ENCODE measurements at regions not wholly inside any gene's neighbourhood (a gene's known extent, or its start where the extent isn't known, plus 50 kb on each side); places are given as distances from the start of the nearest gene placed in this dataset.
"Not testable (repeated sequence)": the region's sequence is repeated elsewhere in the genome, so short reads cannot be mapped to it uniquely, and the experiment has no call there.

DNA sequence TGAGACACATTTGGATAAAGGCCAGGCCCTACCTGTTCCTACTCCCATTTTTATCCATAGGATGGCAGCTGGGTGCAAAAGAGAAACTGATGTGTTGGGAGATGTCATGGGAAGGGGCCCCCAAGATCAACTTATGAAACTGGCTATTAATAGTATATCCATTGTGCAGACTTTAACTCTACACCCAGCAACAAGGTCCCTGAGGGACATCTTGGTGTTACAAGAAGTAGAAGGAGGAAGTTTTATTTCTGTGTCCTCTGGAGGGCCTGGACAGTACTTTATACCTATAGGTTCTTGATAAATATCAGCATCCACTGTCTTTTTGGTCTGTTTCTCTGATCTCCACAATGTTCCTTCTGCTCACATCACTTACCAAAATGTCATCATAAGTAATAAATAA, 84.6 kb downstream of the BTG1 start:
- DNase-seq (ENCODE audit: low read depth), result no peak

GRCh38 chr12:92059960-92060359, 85.7 kb downstream of the BTG1 start:
- DNase-seq (ENCODE audit: low read depth), result peak; percentile 60

- no peak for DNase-seq (ENCODE audit: low read depth)
Observed at GRCh38 chr12:92058664-92059063, 87.0 kb downstream of the BTG1 start.

- DNase-seq (ENCODE audit: low read depth), result not testable (repeated sequence)
Observed at GRCh38 chr12:92056756-92057155, 88.9 kb downstream of the BTG1 start.

GRCh38 chr12:92056290-92056689, 89.4 kb downstream of the BTG1 start:
- no peak for DNase-seq (ENCODE audit: low read depth)

GRCh38 chr12:92055877-92056276, 89.8 kb downstream of the BTG1 start:
- no peak for DNase-seq (ENCODE audit: low read depth)

DNA sequence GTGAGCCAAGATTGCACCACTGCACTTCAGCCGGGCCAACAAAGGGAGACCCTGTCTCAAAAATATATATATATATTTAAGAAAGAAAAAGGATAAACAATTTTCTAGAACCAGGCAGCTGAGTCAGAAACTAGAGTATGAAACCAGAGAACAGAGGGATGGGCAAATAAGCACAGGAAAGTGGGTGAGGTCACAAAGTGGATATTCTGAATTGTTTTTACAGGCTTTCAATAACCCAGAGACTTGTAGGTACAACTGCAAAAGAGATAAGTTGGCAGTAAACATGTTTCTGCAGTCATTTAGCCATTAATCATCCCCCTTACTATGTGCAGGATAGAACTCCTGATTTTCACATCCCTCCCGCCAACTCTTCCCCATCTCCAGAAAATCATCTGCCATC, 94.2 kb downstream of the BTG1 start:
- no peak for DNase-seq (ENCODE audit: low read depth)

- DNase-seq (ENCODE audit: low read depth), result no peak
Observed at GRCh38 chr12:92049403-92049802, 96.2 kb downstream of the BTG1 start.

- DNase-seq (ENCODE audit: low read depth), result no peak
Observed at GRCh38 chr12:92047393-92047826, 98.2 kb downstream of the BTG1 start.

DNA sequence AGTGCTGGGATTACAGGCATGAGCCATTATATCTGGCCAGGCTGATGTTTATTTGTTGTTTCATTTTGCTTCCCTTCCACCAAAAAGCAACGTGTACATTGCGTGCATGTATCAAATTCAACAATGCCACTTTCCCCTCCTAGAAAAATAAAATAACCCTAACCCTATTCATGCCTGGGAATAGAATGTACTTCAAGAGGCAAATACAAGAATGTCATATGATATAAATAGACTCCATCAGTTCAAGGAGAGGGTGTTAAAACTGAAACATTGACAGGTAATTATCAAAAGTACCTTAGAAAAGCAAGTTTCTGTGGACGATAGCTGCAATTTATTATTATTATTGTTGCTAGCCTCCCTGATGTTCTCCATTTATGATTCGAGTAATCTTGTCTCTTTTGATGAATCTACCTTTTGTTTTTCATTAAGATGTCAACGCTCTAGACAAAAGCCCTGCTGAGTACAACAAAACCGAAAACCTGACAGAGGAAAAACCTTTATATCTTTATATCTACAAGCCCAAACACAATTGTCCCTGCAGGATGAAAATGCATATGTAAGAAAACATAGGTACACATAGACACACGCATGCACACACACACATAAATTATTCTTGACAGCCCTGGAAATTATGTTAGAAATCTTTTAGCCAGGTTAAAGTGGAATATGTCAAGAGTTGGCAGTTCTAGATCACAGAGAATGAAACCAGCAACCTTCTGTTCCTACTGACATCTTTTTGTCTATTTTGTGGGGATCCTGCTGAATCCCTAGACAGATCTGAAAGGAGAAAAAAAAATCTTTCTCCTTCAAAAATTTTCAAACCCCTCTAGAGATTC, 98.9 kb downstream of the BTG1 start:
- DNase-seq (ENCODE audit: low read depth), result no peak

DNA sequence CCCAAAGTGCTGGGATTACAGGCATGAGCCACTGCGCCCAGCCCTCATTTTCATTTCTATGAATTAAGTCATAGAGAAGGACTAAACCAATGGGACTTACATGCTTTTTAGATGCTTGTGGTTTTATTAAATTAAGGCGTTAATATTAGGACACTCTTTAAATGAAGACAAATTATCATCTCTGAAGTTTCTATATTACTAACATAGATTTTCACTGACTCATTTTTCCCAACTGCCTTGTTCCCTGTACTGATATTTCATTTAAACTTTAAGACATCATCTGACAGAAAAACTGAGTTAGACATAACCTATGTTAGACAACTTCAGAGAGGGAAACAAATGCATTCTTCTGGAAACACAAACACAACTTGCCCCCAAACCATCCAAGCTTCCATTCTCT, 99.8 kb downstream of the BTG1 start:
- no peak for DNase-seq (ENCODE audit: low read depth)

DNA sequence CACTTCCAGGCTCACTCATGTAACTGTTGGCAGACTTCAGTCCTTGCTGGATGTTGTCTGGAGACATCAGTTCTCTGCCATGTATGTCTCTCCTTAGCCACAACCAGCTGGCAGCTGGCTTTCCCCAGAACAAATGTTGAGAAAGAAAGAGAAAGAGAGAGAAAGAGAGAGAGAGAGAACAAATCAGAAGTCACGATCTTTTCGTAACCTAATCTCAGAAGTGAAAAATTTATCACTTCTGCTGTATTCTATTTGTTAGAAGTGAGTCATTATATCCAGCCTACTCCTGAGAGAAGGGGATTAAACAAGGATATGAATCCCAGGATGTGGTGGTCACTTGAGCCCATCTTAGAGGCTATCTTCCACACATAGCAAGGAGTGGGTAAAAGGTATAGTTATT, 101.2 kb downstream of the BTG1 start:
- no peak for DNase-seq (ENCODE audit: low read depth)

GRCh38 chr12:92042791-92043531, 102.7 kb downstream of the BTG1 start:
- no peak for DNase-seq (ENCODE audit: low read depth)

GRCh38 chr12:92041742-92042141, 103.9 kb downstream of the BTG1 start:
- DNase-seq (ENCODE audit: low read depth), result peak; percentile 49

DNA sequence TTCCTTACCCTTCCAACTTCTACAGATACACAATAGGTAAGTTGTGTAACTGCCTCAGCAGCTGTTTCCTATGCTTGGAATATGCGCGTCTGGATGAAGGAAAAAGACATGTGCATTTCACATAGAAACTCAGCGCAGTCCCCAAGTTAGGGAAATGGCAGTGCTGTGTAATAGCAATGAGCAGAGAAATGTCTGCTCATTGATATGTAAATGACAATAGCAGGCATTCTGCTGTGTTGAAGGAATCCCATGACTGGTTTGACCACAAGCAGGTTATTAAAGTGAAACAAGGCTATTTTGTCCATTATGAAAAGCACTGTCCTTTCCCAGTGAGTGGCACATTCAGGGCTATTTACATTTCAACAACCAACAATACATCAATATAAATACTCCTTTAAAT, 106.6 kb downstream of the BTG1 start:
- no peak for DNase-seq (ENCODE audit: low read depth)

DNA sequence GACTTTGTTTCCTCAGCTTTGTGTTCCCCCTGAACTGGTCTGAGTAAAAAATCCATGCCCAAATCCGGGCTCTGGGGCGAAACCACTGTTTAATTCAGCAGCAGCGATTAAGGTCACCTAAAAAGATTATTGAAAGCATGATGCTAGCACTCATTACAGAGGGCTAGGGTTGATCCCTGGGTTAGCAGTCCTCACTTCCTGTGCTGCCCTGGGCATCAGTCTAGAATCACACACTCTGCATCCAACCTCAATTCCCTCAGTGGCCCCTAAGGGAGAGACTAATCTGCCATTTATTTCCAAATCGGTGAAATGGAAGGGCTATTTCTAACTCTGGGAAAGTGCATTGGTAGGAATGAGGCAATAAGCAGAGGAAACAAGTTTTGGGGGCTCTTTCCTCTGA, 107.2 kb downstream of the BTG1 start:
- no peak for DNase-seq (ENCODE audit: low read depth)

DNA sequence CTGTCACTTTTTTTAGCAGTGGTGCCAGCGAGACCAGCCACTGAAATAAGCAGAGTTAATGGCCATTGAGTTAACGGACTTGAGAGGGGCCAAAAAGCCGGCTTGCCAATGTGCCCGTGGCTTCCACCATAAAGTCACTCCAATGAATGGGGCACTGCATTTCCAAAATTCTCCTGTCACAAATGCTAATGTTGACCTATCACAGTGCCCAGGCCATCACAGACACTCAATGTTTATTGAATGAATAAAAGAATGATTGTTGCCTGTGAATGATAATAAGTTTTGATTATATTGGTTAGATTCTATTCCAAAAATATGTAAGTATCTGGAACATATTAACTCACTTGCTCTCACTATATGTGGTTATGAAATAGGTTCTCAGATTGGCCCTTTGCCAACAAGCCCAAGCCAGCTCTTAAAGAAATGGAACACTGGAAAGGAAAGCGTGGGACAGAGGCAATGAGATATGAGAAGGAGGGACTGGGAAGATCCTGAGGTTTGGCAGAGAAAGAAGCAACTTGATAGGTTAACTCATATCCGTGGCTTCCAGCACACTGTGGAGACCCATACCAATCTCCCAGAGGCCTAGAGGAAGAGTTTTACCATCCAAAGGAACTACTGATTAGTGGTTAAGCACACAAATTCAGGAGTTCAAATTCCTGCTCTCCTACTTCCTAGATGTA, 108.7 kb downstream of the BTG1 start:
- DNase-seq (ENCODE audit: low read depth), result peak; percentile 27

DNA sequence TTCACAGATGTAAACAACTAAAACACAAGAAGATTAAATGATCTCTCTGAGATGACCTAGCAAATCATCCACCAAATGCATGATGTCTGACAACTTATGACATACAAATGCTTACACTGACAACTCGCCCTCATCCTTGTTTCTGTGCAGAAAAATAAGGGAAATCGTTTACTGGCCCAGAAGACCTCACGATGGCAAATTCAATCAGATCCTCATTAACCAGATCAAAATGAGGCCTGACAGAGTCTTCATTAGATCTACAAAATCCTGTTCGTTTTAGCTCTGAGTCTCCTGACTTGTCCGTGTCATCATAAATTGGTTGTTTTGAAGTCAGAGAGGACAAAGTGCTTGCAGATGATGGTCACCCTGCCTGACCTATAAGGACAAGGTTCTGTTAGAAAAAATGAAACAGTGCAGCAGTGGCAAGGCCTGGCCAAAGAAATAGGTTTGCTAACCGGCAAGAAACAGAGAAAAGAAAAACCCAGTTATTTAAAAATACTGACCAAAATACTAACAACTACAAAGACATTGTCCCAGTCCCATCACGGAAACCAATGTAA, 109.5 kb downstream of the BTG1 start:
- DNase-seq (ENCODE audit: low read depth), result no peak

GRCh38 chr12:92035477-92035876, 110.2 kb downstream of the BTG1 start:
- DNase-seq (ENCODE audit: low read depth), result no peak

GRCh38 chr12:92034858-92035401, 110.7 kb downstream of the BTG1 start:
- peak; percentile 58 for DNase-seq (ENCODE audit: low read depth)

- no peak for DNase-seq (ENCODE audit: low read depth)
Observed at GRCh38 chr12:92034083-92034482, 111.6 kb downstream of the BTG1 start.

GRCh38 chr12:92032965-92033364, 112.7 kb downstream of the BTG1 start:
- DNase-seq (ENCODE audit: low read depth), result no peak

All from Daoy (cell line).